ENCODE measurements at regions not wholly inside any gene's neighbourhood (a gene's known extent, or its start where the extent isn't known, plus 50 kb on each side); places are given as distances from the start of the nearest gene placed in this dataset.
"Not testable (repeated sequence)": the region's sequence is repeated elsewhere in the genome, so short reads cannot be mapped to it uniquely, and the experiment has no call there.

DNA sequence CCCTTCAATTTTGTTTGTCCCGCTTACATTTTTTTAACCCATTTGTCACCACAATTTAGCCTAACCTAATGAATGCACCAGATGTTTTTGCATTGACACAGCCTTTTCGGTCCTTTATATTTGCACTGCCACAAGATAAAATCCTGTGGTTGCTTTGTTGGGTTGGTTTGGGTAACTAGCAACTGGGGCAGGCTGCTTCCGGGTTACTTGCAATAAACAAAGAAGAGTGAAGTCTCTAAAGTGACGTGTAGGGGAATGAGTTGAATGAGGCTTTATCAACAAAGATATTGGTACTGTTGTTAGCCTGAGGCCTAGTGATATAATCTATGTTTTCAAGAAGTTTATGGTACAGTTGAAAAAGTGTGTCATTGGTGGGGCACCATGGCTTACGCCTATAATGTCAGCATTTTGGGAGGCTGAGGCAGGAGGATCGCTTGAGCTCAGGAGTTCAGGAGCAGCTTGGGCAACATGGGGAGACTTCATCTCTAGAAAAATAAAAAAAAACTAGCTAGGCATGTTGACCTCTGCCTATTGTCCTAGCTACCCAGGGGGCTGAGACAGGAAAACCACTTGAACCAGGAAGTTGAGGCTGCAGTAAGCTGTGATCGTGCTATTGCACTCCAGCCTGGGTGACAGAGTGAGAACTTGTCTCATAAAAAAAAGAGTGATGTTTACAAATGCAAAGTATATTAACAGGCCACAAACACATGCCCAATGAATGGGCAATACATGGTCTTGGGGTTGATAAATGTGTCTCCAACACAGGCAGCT lies 121.8 kb downstream of the OXSM start:
- DNase-seq (ENCODE audit: low read depth), result no peak
- H3K4me3 ChIP-seq (ENCODE audit: low read length), result no peak overlapping the region
- no peak for TF ChIP-seq CTCF (conservative IDR thresholded peaks at IDR 0.05; ENCODE audit: low read length)

DNA sequence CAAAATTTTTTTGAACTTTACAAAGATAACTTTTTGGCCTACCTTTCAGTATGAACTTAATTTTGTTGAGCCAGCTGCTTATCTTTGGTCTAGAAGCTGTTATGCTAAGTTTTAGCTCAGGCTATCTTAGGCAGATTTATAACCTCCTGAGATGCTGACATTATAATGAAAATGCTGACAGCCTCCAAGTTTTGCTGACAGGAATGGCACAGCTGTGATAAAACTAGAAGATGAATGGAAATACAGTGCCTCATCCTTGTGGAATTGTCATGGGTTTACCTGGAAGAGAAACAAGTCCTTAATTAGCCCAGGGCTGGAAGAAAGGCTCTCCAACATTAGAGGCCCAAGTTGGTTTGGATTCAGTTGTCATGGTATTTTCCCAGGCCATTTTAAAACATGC lies 123.3 kb downstream of the OXSM start:
- no peak for TF ChIP-seq CTCF (conservative IDR thresholded peaks at IDR 0.05; ENCODE audit: low read length)
- DNase-seq (ENCODE audit: low read depth), result no peak
- no peak overlapping the region for H3K4me3 ChIP-seq (ENCODE audit: low read length)

DNA sequence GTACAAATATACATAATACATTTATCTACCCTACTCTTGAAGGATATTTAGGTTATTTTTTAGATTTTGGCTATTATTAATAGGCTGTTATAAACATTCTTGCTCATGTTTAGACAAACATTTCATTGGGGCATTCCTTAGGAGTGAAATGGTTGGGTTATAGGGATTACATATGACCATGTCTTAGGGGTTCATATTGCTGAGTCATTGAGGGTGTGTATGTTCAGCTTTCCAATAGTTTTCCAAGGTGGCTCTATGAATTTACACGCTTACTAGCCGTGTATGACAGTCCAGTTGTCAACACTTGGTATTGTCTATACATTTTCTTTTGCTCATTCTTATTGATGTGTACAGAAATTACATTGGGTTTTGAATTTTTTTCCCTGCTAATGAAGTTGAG lies 125.8 kb downstream of the OXSM start:
- TF ChIP-seq CTCF (conservative IDR thresholded peaks at IDR 0.05; ENCODE audit: low read length), result no peak
- no peak overlapping the region for H3K4me3 ChIP-seq (ENCODE audit: low read length)
- DNase-seq (ENCODE audit: low read depth), result no peak

DNA sequence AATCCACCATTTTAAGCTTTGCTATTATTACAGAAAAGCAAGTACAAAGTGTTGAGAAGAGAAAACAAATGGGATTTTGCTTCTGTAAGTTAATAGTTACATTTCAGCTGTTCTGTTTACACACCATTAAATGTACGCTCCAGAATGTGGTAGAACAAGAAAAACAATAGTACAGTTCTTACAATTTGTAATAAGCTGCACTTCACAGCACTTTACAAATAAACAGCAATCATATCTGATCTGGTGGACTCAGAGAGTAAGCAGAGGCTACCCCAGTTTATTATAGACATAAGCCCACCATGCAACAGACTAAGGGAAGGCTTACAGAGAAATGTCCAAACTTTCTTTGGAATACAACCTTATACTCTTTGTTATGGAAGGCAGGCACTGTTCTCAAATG lies 126.4 kb downstream of the OXSM start:
- no peak for TF ChIP-seq CTCF (conservative IDR thresholded peaks at IDR 0.05; ENCODE audit: low read length)
- DNase-seq (ENCODE audit: low read depth), result no peak
- no peak overlapping the region for H3K4me3 ChIP-seq (ENCODE audit: low read length)

GRCh38 chr3:25931967-25932366 lies 142.1 kb downstream of the OXSM start:
- H3K4me3 ChIP-seq (ENCODE audit: low read length); DNase-seq (ENCODE audit: low read depth): not testable (repeated sequence)

- no peak for DNase-seq (ENCODE audit: low read depth)
- TF ChIP-seq CTCF (conservative IDR thresholded peaks at IDR 0.05; ENCODE audit: low read length), result no peak
- no peak overlapping the region for H3K4me3 ChIP-seq (ENCODE audit: low read length)
Measured at GRCh38 chr3:25938566-25939325, 148.9 kb downstream of the OXSM start.

DNA sequence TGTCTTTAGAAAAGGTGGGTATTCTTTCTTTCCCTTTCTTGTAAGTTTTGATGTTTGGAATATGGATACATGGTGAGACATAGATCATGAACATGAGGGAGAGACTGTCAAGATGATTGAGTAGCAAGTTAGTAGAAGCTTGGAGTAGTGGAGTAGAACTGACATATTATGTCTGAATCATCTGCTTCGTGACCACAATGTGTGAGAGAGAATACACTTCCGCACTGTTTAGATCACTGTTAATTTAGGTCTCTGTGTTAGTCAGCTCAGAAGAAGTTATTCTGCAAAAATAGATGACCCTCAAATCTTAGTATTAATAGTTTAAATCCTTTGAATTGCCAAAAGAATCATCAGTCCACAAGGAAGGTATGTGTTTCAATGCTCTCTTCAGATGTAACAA lies 151.0 kb downstream of the OXSM start:
- DNase-seq (ENCODE audit: low read depth), result no peak
- no peak for TF ChIP-seq CTCF (conservative IDR thresholded peaks at IDR 0.05; ENCODE audit: low read length)
- no peak overlapping the region for H3K4me3 ChIP-seq (ENCODE audit: low read length)
